Stimulated activated naive CD8-positive, alpha-beta T cell treated with anti-CD3 and anti-CD28 coated beads, Interleukin-15, Interleukin-2, amounts not matched to agents 100 U/mL and 50 U/mL, for 24 hours (primary cell): ENCODE measurements at regions not wholly inside any gene's neighbourhood (a gene's known extent, or its start where the extent isn't known, plus 50 kb on each side); places are given as distances from the start of the nearest gene placed in this dataset.

ENCODE experiments used
- ATAC-seq: fragments of 150-1000 bp; cut with Tn5 transposase; one replicate; pipeline ENCODE4 v1.10.0; 2021
- DNase-seq: peaks from one replicate; pipeline ENCODE4 v3.0.0; 2021

- no peak for DNase-seq
- no peak for ATAC-seq
Measured at GRCh38 chr6:139659711-139660110, 285.3 kb upstream of the CITED2 start.

GRCh38 chr6:139659196-139659595 lies 284.7 kb upstream of the CITED2 start:
- ATAC-seq, result no peak
- DNase-seq, result no peak

- ATAC-seq (no peak), DNase-seq (no peak)
Measured at GRCh38 chr6:139657119-139657518, 282.7 kb upstream of the CITED2 start.

GRCh38 chr6:139655783-139656705 lies 281.6 kb upstream of the CITED2 start:
- DNase-seq (no peak), ATAC-seq (no peak)

- no peak for DNase-seq
- ATAC-seq, result no peak
Measured at GRCh38 chr6:139654888-139655782, 280.7 kb upstream of the CITED2 start.

- DNase-seq (no peak), ATAC-seq (no peak)
Measured at GRCh38 chr6:139654309-139654708, 279.9 kb upstream of the CITED2 start.

- DNase-seq (no peak), ATAC-seq (no peak)
Measured at GRCh38 chr6:139653111-139653510, 278.7 kb upstream of the CITED2 start.

- ATAC-seq (no peak), DNase-seq (no peak)
Measured at GRCh38 chr6:139650941-139651340, 276.5 kb upstream of the CITED2 start.

- ATAC-seq (no peak), DNase-seq (no peak)
Measured at GRCh38 chr6:139649732-139650131, 275.3 kb upstream of the CITED2 start.

GRCh38 chr6:139649128-139649527 lies 274.7 kb upstream of the CITED2 start:
- ATAC-seq, result no peak
- no peak for DNase-seq

GRCh38 chr6:139648430-139649000 lies 274.1 kb upstream of the CITED2 start:
- DNase-seq (no peak), ATAC-seq (no peak)

GRCh38 chr6:139647841-139648240 lies 273.4 kb upstream of the CITED2 start:
- no peak for ATAC-seq
- no peak for DNase-seq

GRCh38 chr6:139647016-139647415 lies 272.6 kb upstream of the CITED2 start:
- DNase-seq, result no peak

GRCh38 chr6:139644821-139645220 lies 270.4 kb upstream of the CITED2 start:
- DNase-seq, result no peak
- ATAC-seq, result no peak

More at GRCh38 chr6:139647016-139647415, 272.6 kb upstream of the CITED2 start:
- no peak for ATAC-seq

GRCh38 chr6:139643986-139644385 lies 269.5 kb upstream of the CITED2 start:
- ATAC-seq (no peak), DNase-seq (no peak)

- DNase-seq, result no peak
- no peak for ATAC-seq
Measured at GRCh38 chr6:139642346-139642745, 267.9 kb upstream of the CITED2 start.

GRCh38 chr6:139641376-139641775 lies 266.9 kb upstream of the CITED2 start:
- no peak for ATAC-seq
- no peak for DNase-seq

GRCh38 chr6:139640921-139641320 lies 266.5 kb upstream of the CITED2 start:
- DNase-seq, result no peak
- ATAC-seq, result no peak

GRCh38 chr6:139640448-139640847 lies 266.0 kb upstream of the CITED2 start:
- no peak for DNase-seq
- ATAC-seq, result no peak

GRCh38 chr6:139639507-139639906 lies 265.1 kb upstream of the CITED2 start:
- ATAC-seq (no peak), DNase-seq (no peak)

GRCh38 chr6:139638179-139638941 lies 263.9 kb upstream of the CITED2 start:
- DNase-seq, result no peak
- no peak for ATAC-seq

GRCh38 chr6:139637766-139638165 lies 263.3 kb upstream of the CITED2 start:
- no peak for DNase-seq
- no peak for ATAC-seq
